ENCODE measurements at regions not wholly inside any gene's neighbourhood (a gene's known extent, or its start where the extent isn't known, plus 50 kb on each side); places are given as distances from the start of the nearest gene placed in this dataset.

GRCh38 chr1:209021622-209022021 is 561.9 kb upstream of the CAMK1G start:
- Histone ChIP-seq H3K9me2 (replicated peaks; ENCODE audit: insufficient read depth, low read length) (no peaks in the 10 kb centered on the region), H3K4me2 (ENCODE audit: low read depth, low read length, poor library complexity, severe bottlenecking) (no peak overlapping the region), H3K79me2 (ENCODE audit: insufficient read depth, low read length) (no peaks in the 10 kb centered on the region), H3K9me3 (ENCODE audit: insufficient read depth, low read length) (no peaks in the 10 kb centered on the region), H3K27me3 (ENCODE audit: low read length) (no peaks in the 10 kb centered on the region), H3K36me3 (ENCODE audit: low read length) (no peaks in the 10 kb centered on the region), H4K20me1 (ENCODE audit: low read depth, low read length) (no peaks in the 10 kb centered on the region), H3K4me3 (ENCODE audit: insufficient read depth, low read length, poor library complexity, severe bottlenecking) (no peak overlapping the region), H2AFZ (ENCODE audit: low read depth, low read length, severe bottlenecking) (no peak overlapping the region), H3F3A (ENCODE audit: insufficient read depth) (no peaks in the 10 kb centered on the region), H3K9ac (ENCODE audit: low read length) (no peak overlapping the region), H3K27ac (ENCODE audit: low read depth, low read length) (no peak overlapping the region)
- no peak for TF ChIP-seq EZH2phosphoT487 (conservative IDR thresholded peaks at IDR 0.05; ENCODE audit: low read length)
- no peak for TF ChIP-seq CTCF (IDR thresholded peaks at IDR 0.05; ENCODE audit: insufficient read depth, low read length, poor library complexity, severe bottlenecking)

- Histone ChIP-seq H3K79me2 (ENCODE audit: insufficient read depth, low read length) (no peaks in the 10 kb centered on the region), H3K4me3 (ENCODE audit: insufficient read depth, low read length, poor library complexity, severe bottlenecking) (no peak overlapping the region), H3K9me2 (replicated peaks; ENCODE audit: insufficient read depth, low read length) (no peaks in the 10 kb centered on the region), H3K9ac (ENCODE audit: low read length) (no peak overlapping the region), H2AFZ (ENCODE audit: low read depth, low read length, severe bottlenecking) (no peak overlapping the region), H4K20me1 (ENCODE audit: low read depth, low read length) (no peaks in the 10 kb centered on the region), H3K27me3 (ENCODE audit: low read length) (no peaks in the 10 kb centered on the region), H3K4me2 (ENCODE audit: low read depth, low read length, poor library complexity, severe bottlenecking) (no peak overlapping the region), H3K36me3 (ENCODE audit: low read length) (no peaks in the 10 kb centered on the region), H3K27ac (ENCODE audit: low read depth, low read length) (no peak overlapping the region), H3F3A (ENCODE audit: insufficient read depth) (no peaks in the 10 kb centered on the region), H3K9me3 (ENCODE audit: insufficient read depth, low read length) (no peaks in the 10 kb centered on the region)
- TF ChIP-seq EZH2phosphoT487 (conservative IDR thresholded peaks at IDR 0.05; ENCODE audit: low read length) (no peak), CTCF (IDR thresholded peaks at IDR 0.05; ENCODE audit: insufficient read depth, low read length, poor library complexity, severe bottlenecking) (no peak)
Measured at GRCh38 chr1:209023790-209024189, 559.7 kb upstream of the CAMK1G start.

GRCh38 chr1:209029737-209030136 is 553.8 kb upstream of the CAMK1G start:
- TF ChIP-seq CTCF (IDR thresholded peaks at IDR 0.05; ENCODE audit: insufficient read depth, low read length, poor library complexity, severe bottlenecking), result no peak
- TF ChIP-seq EZH2phosphoT487 (conservative IDR thresholded peaks at IDR 0.05; ENCODE audit: low read length), result no peak
- no peaks in the 10 kb centered on the region for H3K36me3 ChIP-seq (ENCODE audit: low read length)
- H2AFZ ChIP-seq (ENCODE audit: low read depth, low read length, severe bottlenecking), result no peak overlapping the region
- no peak overlapping the region for H3K4me2 ChIP-seq (ENCODE audit: low read depth, low read length, poor library complexity, severe bottlenecking)
- H3K4me3 ChIP-seq (ENCODE audit: insufficient read depth, low read length, poor library complexity, severe bottlenecking), result no peak overlapping the region
- no peaks in the 10 kb centered on the region for H3K27me3 ChIP-seq (ENCODE audit: low read length)
- H3K9me2 ChIP-seq (replicated peaks; ENCODE audit: insufficient read depth, low read length), result no peaks in the 10 kb centered on the region
- H3K27ac ChIP-seq (ENCODE audit: low read depth, low read length), result no peak overlapping the region
- no peaks in the 10 kb centered on the region for H3K9me3 ChIP-seq (ENCODE audit: insufficient read depth, low read length)
- H3F3A ChIP-seq (ENCODE audit: insufficient read depth), result no peaks in the 10 kb centered on the region
- no peaks in the 10 kb centered on the region for H3K79me2 ChIP-seq (ENCODE audit: insufficient read depth, low read length)
- H4K20me1 ChIP-seq (ENCODE audit: low read depth, low read length), result no peaks in the 10 kb centered on the region
- H3K9ac ChIP-seq (ENCODE audit: low read length), result no peak overlapping the region

All from SU-DHL-6 (cell line).